ENCODE measurements at regions not wholly inside any gene's neighbourhood (a gene's known extent, or its start where the extent isn't known, plus 50 kb on each side); places are given as distances from the start of the nearest gene placed in this dataset.

- DNase-seq (ENCODE audit: extremely low read depth, insufficient read length) = no peak
- TF ChIP-seq CTCF (IDR thresholded peaks at IDR 0.05; ENCODE audit: insufficient read depth, low read length, poor library complexity, severe bottlenecking) = no peak
- Histone ChIP-seq H3K36me3 (ENCODE audit: control insufficient read depth, insufficient read depth, low read length) (no peaks in the 10 kb centered on the region), H3K27me3 (replicated peaks; ENCODE audit: control insufficient read depth, insufficient read depth, low read length) (no peaks in the 10 kb centered on the region), H3K4me3 (replicated peaks; ENCODE audit: low read depth, low read length) (no peak overlapping the region)
Observed at GRCh38 chr4:33052241-33052640, 2332.1 kb downstream of the PCDH7 start.

DNA sequence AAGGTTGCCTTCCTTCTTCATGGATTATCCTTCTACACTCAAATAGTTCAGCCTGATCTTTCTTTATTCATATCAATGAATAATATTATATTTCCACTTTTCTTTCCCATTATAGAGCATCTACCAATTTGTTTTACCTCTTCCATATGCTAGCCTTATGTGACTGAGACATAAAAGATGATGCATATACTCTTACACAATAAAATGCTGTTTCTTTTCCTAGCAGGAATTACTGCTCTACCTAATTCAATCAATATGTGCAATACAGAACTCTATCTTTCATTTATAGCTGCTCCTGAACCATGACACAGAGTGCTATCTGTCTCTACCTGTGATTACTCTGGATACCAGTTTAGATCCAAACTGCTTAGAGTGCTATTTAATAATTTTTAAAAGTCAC is 2334.0 kb downstream of the PCDH7 start:
- Histone ChIP-seq H3K36me3 (ENCODE audit: control insufficient read depth, insufficient read depth, low read length) (no peaks in the 10 kb centered on the region), H3K4me3 (replicated peaks; ENCODE audit: low read depth, low read length) (no peak overlapping the region), H3K27me3 (replicated peaks; ENCODE audit: control insufficient read depth, insufficient read depth, low read length) (no peaks in the 10 kb centered on the region)
- DNase-seq (ENCODE audit: extremely low read depth, insufficient read length) = no peak
- no peak for TF ChIP-seq CTCF (IDR thresholded peaks at IDR 0.05; ENCODE audit: insufficient read depth, low read length, poor library complexity, severe bottlenecking)

GRCh38 chr4:33054656-33055196 is 2334.6 kb downstream of the PCDH7 start:
- DNase-seq (ENCODE audit: extremely low read depth, insufficient read length) = no peak
- TF ChIP-seq CTCF (IDR thresholded peaks at IDR 0.05; ENCODE audit: insufficient read depth, low read length, poor library complexity, severe bottlenecking) = no peak
- Histone ChIP-seq H3K27me3 (replicated peaks; ENCODE audit: control insufficient read depth, insufficient read depth, low read length) (no peaks in the 10 kb centered on the region), H3K36me3 (ENCODE audit: control insufficient read depth, insufficient read depth, low read length) (no peaks in the 10 kb centered on the region), H3K4me3 (replicated peaks; ENCODE audit: low read depth, low read length) (no peak overlapping the region)

GRCh38 chr4:33057736-33058135 is 2337.6 kb downstream of the PCDH7 start:
- no peak for TF ChIP-seq CTCF (IDR thresholded peaks at IDR 0.05; ENCODE audit: insufficient read depth, low read length, poor library complexity, severe bottlenecking)
- Histone ChIP-seq H3K27me3 (replicated peaks; ENCODE audit: control insufficient read depth, insufficient read depth, low read length) (no peaks in the 10 kb centered on the region), H3K4me3 (replicated peaks; ENCODE audit: low read depth, low read length) (no peak overlapping the region), H3K36me3 (ENCODE audit: control insufficient read depth, insufficient read depth, low read length) (no peaks in the 10 kb centered on the region)
- no peak for DNase-seq (ENCODE audit: extremely low read depth, insufficient read length)

DNA sequence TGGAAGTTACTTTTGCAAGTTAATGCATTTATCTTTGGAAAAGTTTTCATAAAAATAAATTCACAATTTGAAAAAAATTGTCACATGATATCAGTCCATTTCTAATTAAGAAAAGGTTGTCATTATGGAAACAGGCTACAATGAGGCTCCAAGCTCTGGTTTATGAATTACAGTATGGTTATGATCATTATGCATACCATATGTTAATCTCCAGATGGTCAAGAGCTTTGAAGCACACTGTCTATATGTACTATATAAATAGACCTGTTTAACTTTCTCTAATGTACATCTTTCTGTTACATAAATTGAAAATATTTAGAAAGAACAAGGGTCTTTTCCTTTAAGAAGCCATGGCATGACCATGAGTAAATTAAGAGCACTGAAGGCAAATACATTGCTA is 2338.8 kb downstream of the PCDH7 start:
- no peak overlapping the region for H3K4me3 ChIP-seq (replicated peaks; ENCODE audit: low read depth, low read length)
- no peaks in the 10 kb centered on the region for H3K27me3 ChIP-seq (replicated peaks; ENCODE audit: control insufficient read depth, insufficient read depth, low read length)
- no peak for TF ChIP-seq CTCF (IDR thresholded peaks at IDR 0.05; ENCODE audit: insufficient read depth, low read length, poor library complexity, severe bottlenecking)
- DNase-seq (ENCODE audit: extremely low read depth, insufficient read length) = no peak
- no peaks in the 10 kb centered on the region for H3K36me3 ChIP-seq (ENCODE audit: control insufficient read depth, insufficient read depth, low read length)
